Fibroblast of lung (primary cell): ENCODE measurements at regions not wholly inside any gene's neighbourhood (a gene's known extent, or its start where the extent isn't known, plus 50 kb on each side); places are given as distances from the start of the nearest gene placed in this dataset.

Source experiments
- DNase-seq, 2 donors: peaks; one replicate each; pipeline versions ENCODE4 v3.0.0 to v3.0.0-alpha.2; 2010; ENCODE audit warnings: low read depth in 2 of 2
- H2AFZ ChIP-seq: 2 replicates; pipeline ENCODE4 v1.5.1; 2012; ENCODE audit warnings: low read length, control low read depth, inconsistent platforms
- H3K27ac ChIP-seq: 2 replicates; pipeline ENCODE4 v1.5.1; 2011; ENCODE audit warnings: low read length, control low read depth; ENCODE audit not compliant: insufficient read depth
- H3K27me3 ChIP-seq: 2 replicates; pipeline ENCODE4 v1.5.1; 2011; ENCODE audit warnings: mild to moderate bottlenecking, low read length; ENCODE audit not compliant: control insufficient read depth, insufficient read depth
- H3K36me3 ChIP-seq: 2 replicates; pipeline ENCODE4 v1.5.1; 2011; ENCODE audit warnings: low read length; ENCODE audit not compliant: control insufficient read depth, insufficient read depth
- H3K4me1 ChIP-seq: 2 replicates; pipeline ENCODE4 v1.5.1; 2011; ENCODE audit warnings: low read length; ENCODE audit not compliant: control insufficient read depth, insufficient read depth; ENCODE audit errors: extremely low read depth
- H3K4me2 ChIP-seq: 2 replicates; pipeline ENCODE4 v1.5.1; 2011; ENCODE audit warnings: low read length, control low read depth; ENCODE audit not compliant: insufficient read depth; ENCODE audit errors: extremely low read depth
- H3K4me3 ChIP-seq, 4 experiments: fragments of 200-600 bp in 1 of 4; sonication (generic) in 1 of 4; replicated peaks in 1 of 4; 2 replicates each; pipeline ENCODE4 v1.5.1; 2011 to 2016; ENCODE audit warnings: low read length in 4 of 4, low read depth in 3 of 4, mild to moderate bottlenecking in 3 of 4, control low read depth in 2 of 4, inconsistent platforms in 1 of 4, mixed read lengths in 1 of 4; ENCODE audit not compliant: insufficient read depth in 1 of 4; ENCODE audit errors: control extremely low read depth in 1 of 4
- H3K79me2 ChIP-seq: 2 replicates; pipeline ENCODE4 v1.5.1; 2012; ENCODE audit warnings: mild to moderate bottlenecking, low read length, inconsistent platforms; ENCODE audit not compliant: control insufficient read depth, insufficient read depth
- H3K9ac ChIP-seq: 2 replicates; pipeline ENCODE4 v1.5.1; 2011; ENCODE audit warnings: mild to moderate bottlenecking, low read length, control low read depth; ENCODE audit not compliant: insufficient read depth
- H3K9me3 ChIP-seq: 2 replicates; pipeline ENCODE4 v1.5.1; 2012; ENCODE audit warnings: low read depth, low read length; ENCODE audit not compliant: control insufficient read depth, insufficient read depth
- H4K20me1 ChIP-seq: 2 replicates; pipeline ENCODE4 v1.5.1; 2011; ENCODE audit warnings: low read length; ENCODE audit not compliant: control insufficient read depth, insufficient read depth; ENCODE audit errors: extremely low read depth
- EZH2 ChIP-seq: IDR thresholded peaks from 2 replicates; pipeline ENCODE4 v1.5.1; 2012; ENCODE audit warnings: low read length, control low read depth, mild to moderate bottlenecking; ENCODE audit errors: missing control alignments
- TF ChIP-seq, protein P1 (sequence below), 2 donors: IDR thresholded peaks in 1 of 2; conservative IDR thresholded peaks in 1 of 2; 1 replicate in 1 of 2; 2 replicates in 1 of 2; pipeline ENCODE4 v1.5.1; 2011 to 2012; ENCODE audit warnings: low read length in 2 of 2, control low read depth in 1 of 2, inconsistent platforms in 1 of 2, low read depth in 1 of 2, mild to moderate bottlenecking in 1 of 2

DNA sequence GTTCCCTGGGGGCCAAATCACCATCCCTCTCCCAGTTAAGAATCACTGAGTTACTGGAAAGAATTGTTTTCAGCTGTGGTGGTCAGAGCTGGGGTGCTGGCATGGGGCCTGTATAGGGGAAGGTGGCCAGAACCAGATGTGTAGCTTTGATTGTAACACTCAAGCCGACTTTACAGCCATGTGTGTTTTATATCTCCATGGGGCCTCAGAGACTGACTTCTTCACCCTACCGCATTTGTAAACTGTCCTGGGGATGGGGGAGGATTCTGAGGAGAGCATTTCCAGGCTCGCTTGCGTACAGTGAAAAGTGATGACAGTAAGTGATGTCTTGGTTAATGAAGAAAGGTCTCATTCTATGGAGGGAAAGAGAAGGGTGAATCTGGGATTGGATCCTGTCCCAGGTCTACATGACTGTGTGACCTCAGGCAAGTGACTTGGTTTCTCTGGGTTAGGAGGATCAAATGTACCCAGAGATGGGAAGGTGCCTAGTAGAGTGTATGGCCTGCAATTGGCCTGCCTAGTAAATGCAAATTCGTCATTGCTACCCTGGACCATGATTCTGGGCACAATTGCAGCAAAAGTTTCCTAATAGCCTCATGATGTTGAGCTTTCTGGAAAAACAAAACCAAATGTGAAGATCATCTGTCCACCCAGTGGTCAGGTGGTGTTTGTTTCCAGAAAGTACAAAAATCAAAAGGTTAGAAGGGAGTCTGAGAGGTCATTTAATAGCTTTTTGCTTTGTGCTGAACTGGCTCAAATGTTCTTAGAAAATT lies 49.7 kb upstream of the RCC2 start:
- Histone ChIP-seq H3K36me3 (no peaks in the 10 kb centered on the region), H3K4me3 (no peak overlapping the region), H3K27me3 (no peaks in the 10 kb centered on the region), H3K4me1 (peaks cover 2% of the 10 kb centered on the region), H4K20me1 (no peaks in the 10 kb centered on the region), H2AFZ (no peak overlapping the region), H3K27ac (no peak overlapping the region), H3K9ac (no peak overlapping the region), H3K4me2 (no peak overlapping the region), H3K79me2 (no peaks in the 10 kb centered on the region), H3K9me3 (no peaks in the 10 kb centered on the region)
- DNase-seq, result peak; percentile 24 to 59
- TF ChIP-seq EZH2, result no peak
- TF ChIP-seq, protein P1, sequence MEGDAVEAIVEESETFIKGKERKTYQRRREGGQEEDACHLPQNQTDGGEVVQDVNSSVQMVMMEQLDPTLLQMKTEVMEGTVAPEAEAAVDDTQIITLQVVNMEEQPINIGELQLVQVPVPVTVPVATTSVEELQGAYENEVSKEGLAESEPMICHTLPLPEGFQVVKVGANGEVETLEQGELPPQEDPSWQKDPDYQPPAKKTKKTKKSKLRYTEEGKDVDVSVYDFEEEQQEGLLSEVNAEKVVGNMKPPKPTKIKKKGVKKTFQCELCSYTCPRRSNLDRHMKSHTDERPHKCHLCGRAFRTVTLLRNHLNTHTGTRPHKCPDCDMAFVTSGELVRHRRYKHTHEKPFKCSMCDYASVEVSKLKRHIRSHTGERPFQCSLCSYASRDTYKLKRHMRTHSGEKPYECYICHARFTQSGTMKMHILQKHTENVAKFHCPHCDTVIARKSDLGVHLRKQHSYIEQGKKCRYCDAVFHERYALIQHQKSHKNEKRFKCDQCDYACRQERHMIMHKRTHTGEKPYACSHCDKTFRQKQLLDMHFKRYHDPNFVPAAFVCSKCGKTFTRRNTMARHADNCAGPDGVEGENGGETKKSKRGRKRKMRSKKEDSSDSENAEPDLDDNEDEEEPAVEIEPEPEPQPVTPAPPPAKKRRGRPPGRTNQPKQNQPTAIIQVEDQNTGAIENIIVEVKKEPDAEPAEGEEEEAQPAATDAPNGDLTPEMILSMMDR (conservative IDR thresholded peaks at IDR 0.05 in 1 of 2, IDR thresholded peaks at IDR 0.05 in 1 of 2; ENCODE audit: low read depth in 1 of 2, low read length in 2 of 2), result no peak
